ENCODE measurements at regions not wholly inside any gene's neighbourhood (a gene's known extent, or its start where the extent isn't known, plus 50 kb on each side); places are given as distances from the start of the nearest gene placed in this dataset.

DNA sequence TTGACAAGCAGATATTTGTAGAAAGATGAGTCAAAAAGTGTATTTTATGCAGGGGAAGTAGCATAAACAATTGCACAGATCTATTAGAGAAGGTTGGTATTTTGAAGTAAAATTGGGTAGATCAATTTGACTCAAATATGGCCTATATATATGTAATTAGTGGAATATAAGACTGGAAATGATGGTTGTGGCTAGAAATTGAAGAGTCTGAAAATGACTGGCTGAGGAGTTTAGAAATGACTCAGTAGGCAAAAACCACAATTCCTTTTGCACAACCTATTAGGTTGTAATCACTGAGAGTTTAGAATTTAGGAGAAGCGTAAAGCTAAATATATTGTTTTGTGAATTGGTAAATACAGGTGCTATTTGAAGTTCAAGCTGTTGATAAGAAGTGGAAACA lies 622.6 kb upstream of the PCDH20 start (continued):
- TF ChIP-seq, protein P1, sequence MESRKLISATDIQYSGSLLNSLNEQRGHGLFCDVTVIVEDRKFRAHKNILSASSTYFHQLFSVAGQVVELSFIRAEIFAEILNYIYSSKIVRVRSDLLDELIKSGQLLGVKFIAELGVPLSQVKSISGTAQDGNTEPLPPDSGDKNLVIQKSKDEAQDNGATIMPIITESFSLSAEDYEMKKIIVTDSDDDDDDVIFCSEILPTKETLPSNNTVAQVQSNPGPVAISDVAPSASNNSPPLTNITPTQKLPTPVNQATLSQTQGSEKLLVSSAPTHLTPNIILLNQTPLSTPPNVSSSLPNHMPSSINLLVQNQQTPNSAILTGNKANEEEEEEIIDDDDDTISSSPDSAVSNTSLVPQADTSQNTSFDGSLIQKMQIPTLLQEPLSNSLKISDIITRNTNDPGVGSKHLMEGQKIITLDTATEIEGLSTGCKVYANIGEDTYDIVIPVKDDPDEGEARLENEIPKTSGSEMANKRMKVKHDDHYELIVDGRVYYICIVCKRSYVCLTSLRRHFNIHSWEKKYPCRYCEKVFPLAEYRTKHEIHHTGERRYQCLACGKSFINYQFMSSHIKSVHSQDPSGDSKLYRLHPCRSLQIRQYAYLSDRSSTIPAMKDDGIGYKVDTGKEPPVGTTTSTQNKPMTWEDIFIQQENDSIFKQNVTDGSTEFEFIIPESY (IDR thresholded peaks at IDR 0.05): no peak
- TF ChIP-seq CHD2 (IDR thresholded peaks at IDR 0.05; ENCODE audit: borderline replicate concordance, low read depth, low read length) (no peak), ZNF622 (IDR thresholded peaks at IDR 0.05) (no peak), JUNB (IDR thresholded peaks at IDR 0.05) (peak; percentile 98), IKZF2 (IDR thresholded peaks at IDR 0.05) (peak; percentile 38 to 62; a peak in 2 of 4 replicates), NR2F1 (conservative IDR thresholded peaks at IDR 0.05) (0 out of 2 replicates have a peak, but pooled peaks have one; percentile 16), ETV6 (conservative IDR thresholded peaks at IDR 0.05 in 1 of 2, IDR thresholded peaks at IDR 0.05 in 1 of 2; ENCODE audit: borderline replicate concordance in 1 of 2, low read depth in 1 of 2) (peak in 1 of 2 experiments; percentile 54; a peak in 1 of 4 replicates), NBN (IDR thresholded peaks at IDR 0.05) (no peak), HCFC1 (IDR thresholded peaks at IDR 0.05; ENCODE audit: low read length) (no peak), MEF2A (IDR thresholded peaks at IDR 0.05; ENCODE audit: insufficient read depth, low read depth, low read length) (peak; percentile 64; the same call in 1 of the 2 replicates), IRF4 (IDR thresholded peaks at IDR 0.05; ENCODE audit: low read depth, low read length) (peak; percentile 66; the same call in 1 of the 2 replicates), STAT3 (IDR thresholded peaks at IDR 0.05; ENCODE audit: low read depth, low read length) (no peak), IKZF1 (conservative IDR thresholded peaks at IDR 0.05) (no peak; the same call in 1 of the 2 replicates), SMC3 (IDR thresholded peaks at IDR 0.05; ENCODE audit: borderline replicate concordance, low read length) (no peak), MEF2B (IDR thresholded peaks at IDR 0.05; ENCODE audit: partially characterized antibody, poor library complexity, severe bottlenecking) (peak; percentile 12)
- TF ChIP-seq, protein P2, sequence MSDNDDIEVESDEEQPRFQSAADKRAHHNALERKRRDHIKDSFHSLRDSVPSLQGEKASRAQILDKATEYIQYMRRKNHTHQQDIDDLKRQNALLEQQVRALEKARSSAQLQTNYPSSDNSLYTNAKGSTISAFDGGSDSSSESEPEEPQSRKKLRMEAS (IDR thresholded peaks at IDR 0.05; ENCODE audit: low read depth, low read length): no peak
- TF ChIP-seq, protein P3, sequence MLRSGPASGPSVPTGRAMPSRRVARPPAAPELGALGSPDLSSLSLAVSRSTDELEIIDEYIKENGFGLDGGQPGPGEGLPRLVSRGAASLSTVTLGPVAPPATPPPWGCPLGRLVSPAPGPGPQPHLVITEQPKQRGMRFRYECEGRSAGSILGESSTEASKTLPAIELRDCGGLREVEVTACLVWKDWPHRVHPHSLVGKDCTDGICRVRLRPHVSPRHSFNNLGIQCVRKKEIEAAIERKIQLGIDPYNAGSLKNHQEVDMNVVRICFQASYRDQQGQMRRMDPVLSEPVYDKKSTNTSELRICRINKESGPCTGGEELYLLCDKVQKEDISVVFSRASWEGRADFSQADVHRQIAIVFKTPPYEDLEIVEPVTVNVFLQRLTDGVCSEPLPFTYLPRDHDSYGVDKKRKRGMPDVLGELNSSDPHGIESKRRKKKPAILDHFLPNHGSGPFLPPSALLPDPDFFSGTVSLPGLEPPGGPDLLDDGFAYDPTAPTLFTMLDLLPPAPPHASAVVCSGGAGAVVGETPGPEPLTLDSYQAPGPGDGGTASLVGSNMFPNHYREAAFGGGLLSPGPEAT (IDR thresholded peaks at IDR 0.05; ENCODE audit: low read depth): no peak
